Stimulated activated CD8-positive, alpha-beta memory T cell treated with anti-CD3 and anti-CD28 coated beads, Interleukin-2, amount 100 ng/mL, for 1 hour (primary cell): ENCODE measurements at regions not wholly inside any gene's neighbourhood (a gene's known extent, or its start where the extent isn't known, plus 50 kb on each side); places are given as distances from the start of the nearest gene placed in this dataset.
"Not testable (repeated sequence)": the region's sequence is repeated elsewhere in the genome, so short reads cannot be mapped to it uniquely, and the experiment has no call there.

Experiments used
- DNase-seq, 2 donors: peaks; one replicate each; pipeline ENCODE4 v3.0.0-alpha.2; 2020; ENCODE audit warnings: low read depth in 2 of 2

DNA sequence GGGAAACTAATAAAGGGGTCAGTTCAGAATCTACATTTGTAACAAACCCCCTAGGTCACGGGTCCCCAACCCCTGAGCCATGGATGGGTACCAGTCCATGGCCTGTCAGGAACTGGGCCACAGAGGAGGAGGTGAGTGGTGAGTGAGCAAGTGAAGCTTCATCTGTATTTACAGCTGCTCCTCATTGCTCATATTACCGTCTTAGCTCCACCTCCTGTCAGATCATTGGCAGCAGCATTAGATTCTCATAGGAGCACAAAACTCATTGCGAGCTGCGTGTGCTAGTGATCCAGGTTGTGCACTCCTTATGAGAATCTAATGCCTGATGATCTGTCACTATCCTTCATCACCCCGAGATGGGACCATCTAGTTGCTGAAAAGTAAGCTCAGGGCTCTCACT lies 88.4 kb upstream of the MPP7 start:
- no peak for DNase-seq

- DNase-seq: peak; percentile 22 to 37
These were observed 91.2 kb upstream of the MPP7 start for GRCh38 chr10:28393956-28394568.

DNA sequence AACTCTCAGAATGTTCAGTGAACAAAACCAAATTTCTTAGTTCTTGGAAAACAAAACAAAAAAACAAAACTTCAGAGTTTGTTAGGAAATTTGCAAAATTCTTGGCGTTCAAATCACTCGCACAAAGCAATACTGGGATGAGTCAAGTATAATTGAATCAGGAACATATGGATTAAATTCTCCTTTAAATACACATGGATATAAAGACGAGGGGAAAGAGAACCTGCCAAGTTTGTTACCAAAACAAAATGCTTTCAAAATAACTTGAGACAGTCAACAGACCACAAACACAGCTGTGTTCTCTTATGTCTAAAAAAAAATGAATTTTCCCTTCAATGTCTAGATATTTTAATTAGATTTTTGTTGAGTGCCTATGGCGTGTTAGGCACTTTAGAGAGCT lies 93.5 kb upstream of the MPP7 start:
- no peak for DNase-seq

DNA sequence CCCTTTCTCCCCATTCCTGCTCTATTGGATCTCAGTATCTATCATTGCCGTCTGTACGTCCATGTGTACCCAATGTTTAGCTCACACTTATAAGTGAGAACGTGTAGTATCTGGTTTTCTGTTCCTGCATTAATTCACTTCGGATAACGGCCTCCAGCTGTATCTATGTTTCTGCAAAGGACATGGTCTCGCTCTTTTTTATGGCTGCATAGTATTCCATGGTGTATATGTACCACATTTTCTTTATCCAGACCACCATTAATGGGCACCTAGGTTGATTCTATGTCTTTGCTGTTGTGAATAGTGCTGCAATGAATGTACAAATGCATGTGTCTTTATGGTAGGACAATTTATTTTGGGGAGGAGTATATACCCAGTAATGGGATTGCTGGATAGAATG lies 94.4 kb upstream of the MPP7 start:
- no peak for DNase-seq

DNA sequence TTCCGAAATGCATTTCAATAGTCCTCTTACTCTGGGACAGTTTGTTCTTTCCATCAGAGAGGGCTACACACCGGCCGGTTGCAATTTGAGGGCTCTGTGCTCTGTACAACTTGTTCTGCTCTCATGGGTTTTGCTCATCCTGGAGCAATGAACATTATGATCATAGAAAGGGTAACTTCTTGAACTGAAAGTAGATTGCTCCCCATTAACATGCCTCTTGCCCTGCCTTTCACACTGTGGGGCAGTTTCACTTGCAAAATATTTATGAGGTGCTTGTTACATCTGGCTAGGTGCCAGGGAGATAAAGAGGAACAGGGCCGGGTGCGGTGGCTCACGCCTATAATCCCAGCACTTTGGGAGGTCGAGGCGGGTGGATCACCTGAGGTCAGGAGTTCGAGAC lies 97.3 kb upstream of the MPP7 start:
- no peak for DNase-seq

GRCh38 chr10:28400681-28401080 lies 97.8 kb upstream of the MPP7 start:
- no peak for DNase-seq

GRCh38 chr10:28402611-28403073 lies 99.8 kb upstream of the MPP7 start:
- not testable (repeated sequence) for DNase-seq

- no peak for DNase-seq
These were observed 100.2 kb upstream of the MPP7 start for GRCh38 chr10:28403090-28403489.

GRCh38 chr10:28408237-28408777 lies 105.4 kb upstream of the MPP7 start:
- DNase-seq: no peak

DNA sequence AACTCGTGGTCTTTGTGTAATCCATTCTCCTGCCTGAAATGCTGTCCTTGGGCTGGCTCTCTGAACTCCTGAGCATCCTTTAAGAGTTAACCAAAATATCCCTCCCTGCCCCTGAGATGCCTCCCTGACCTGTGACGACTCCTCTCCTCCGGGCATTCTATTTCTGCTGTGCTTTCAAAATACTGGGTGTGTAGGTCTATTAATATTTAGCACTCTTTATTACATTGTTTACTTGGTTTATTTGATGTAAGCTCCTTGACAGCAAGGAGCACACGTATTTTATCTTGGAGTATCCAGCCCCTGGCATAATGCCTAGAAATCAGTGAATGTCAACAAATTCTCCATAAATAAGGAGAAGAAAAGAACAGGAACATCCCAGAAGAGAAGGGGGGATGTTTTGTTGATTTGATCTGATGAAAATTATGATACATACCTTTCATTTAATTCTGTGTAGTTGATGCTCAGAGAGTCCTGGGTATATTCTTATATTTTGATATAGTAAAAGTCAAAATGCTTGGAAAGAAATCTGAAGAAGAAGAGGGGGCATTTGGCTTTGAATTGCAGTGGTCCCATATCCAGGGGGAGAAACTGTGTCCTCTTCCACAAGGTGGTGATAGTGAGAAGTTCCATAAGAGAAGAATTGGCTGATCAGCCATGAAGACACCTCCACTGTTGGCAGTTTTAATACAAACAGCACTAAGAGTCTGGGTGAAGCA lies 107.7 kb upstream of the MPP7 start:
- no peak for DNase-seq

DNA sequence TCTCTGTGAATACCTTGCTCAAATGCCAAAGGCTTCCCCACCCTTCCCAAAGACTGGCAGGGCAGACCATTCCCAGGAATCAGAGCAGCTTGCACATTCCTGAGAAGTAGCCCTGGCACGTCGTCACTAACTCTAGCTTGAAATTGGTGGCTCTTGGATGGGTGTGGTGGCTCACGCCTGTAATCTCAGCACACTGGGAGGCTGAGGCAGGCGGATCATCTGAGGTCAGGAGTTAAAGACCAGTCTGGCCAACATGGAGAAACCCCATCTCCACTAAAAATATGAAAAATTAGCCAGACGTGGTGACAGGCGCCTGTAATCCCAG lies 108.2 kb upstream of the MPP7 start:
- DNase-seq: no peak

GRCh38 chr10:28411648-28412047 lies 108.8 kb upstream of the MPP7 start:
- no peak for DNase-seq

- no peak for DNase-seq
These were observed 114.8 kb upstream of the WAC start for GRCh38 chr10:28418069-28418468.

- no peak for DNase-seq
These were observed 107.5 kb upstream of the WAC start for GRCh38 chr10:28425422-28425821.

- DNase-seq: no peak
These were observed 106.3 kb upstream of the WAC start for GRCh38 chr10:28426392-28427159.

DNA sequence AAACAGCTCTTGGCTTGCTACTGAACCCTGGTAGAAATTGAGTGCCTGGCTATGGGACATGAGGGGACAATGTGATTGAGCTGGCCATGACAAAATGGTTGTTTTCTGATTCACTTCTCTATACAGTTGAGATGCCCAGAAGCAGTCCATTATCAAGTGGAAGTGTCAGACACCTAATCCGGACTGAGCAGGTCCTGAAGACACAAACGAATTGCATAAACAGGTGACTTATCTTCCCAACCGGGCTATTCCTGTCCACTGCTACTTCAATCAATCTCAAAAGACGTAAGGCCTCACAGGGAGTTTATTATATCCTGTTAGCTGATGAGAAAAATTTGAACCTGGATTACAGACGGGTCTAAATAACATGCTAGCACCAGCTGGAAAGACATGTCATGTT lies 105.5 kb upstream of the WAC start:
- DNase-seq: no peak

DNA sequence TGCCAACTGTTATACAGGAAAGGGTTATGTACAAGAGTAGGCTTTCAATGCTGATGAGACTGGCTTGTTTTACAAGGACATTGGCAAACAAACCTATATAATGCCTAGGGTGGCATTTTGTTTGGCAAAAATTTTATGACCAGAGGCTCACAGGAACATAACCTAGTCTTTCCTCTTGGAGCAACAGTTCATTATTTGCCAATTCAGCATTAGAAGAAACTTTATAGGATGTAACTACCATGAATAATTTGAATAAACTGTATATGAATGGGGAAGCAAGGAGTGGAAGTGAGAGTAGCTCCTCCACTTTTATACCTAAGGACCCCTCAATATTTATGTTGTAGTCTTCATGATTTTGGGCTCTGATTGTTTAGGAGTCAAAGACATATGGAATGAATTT lies 103.9 kb upstream of the WAC start:
- no peak for DNase-seq

- no peak for DNase-seq
These were observed 103.2 kb upstream of the WAC start for GRCh38 chr10:28429573-28430216.

DNA sequence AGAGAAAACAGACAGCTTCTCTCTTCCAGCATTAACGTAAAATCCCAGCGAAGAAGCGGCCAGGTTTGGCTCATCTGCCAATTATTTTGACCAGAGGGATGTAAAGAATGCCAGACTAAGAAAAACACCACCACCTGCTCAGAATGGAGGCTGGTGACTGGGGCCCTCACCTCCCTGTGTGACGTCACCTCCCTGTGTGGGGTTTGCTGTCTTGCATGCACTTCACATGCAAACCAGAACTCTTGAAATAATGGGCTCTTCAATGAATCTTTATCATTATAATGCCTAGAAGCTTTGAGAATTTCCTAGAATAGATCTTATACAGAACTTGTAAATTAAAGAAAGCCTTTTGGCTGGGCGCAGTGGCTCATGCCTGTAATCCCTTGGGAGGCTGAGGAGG lies 101.8 kb upstream of the WAC start:
- no peak for DNase-seq

DNA sequence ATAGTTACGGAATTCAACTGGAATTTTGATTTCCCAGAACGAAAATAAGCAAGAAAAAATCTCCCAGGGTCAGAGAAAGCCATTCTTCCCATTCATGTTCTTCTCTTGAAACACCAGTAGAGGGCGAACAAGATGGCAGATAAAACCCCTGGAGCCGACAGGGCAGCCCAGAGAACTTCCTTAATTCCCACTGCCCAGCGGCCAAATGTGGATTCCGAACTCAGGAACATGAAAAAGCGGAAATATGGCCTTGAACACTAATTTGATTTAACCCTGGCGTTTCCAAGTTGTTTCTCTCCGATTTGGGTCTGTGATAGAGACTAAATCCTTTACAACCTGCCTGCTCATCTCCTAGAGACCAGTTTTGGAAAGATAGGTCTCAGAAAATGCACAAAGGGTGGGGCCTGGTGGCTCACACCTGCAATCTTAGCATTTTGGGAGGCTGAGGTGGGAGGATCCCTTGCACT lies 100.7 kb upstream of the WAC start:
- no peak for DNase-seq

DNA sequence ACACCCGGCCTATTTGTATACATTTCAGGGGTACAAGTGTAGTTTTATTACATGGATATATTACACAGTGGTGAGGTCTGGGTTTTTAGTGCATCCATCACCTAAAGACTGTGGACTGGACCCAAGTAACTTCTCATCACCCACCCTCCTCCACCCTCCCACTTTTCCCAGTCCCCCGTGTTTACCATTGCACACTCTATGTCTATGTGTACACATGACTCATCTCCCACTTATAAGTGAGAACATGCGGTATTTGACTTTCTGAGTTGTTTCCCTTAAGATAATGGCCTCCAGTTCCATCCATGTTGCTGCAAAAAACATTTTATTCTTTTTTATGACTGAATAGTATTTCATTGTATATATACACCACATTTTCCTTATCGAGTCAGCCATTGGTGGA lies 98.9 kb upstream of the WAC start:
- DNase-seq: no peak

- DNase-seq: no peak
These were observed 90.5 kb upstream of the WAC start for GRCh38 chr10:28442403-28442802.
